GM18499 (cell line): ENCODE measurements at regions not wholly inside any gene's neighbourhood (a gene's known extent, or its start where the extent isn't known, plus 50 kb on each side); places are given as distances from the start of the nearest gene placed in this dataset.
"Not testable (repeated sequence)": the region's sequence is repeated elsewhere in the genome, so short reads cannot be mapped to it uniquely, and the experiment has no call there.

Experiments used
- ATAC-seq: cut with Tn5 transposase; IDR thresholded peaks from one replicate; pipeline ENCODE4 v1.9.1; 2021; ENCODE audit warnings: moderate number of reproducible peaks; ENCODE audit not compliant: insufficient read depth, unreplicated experiment

DNA sequence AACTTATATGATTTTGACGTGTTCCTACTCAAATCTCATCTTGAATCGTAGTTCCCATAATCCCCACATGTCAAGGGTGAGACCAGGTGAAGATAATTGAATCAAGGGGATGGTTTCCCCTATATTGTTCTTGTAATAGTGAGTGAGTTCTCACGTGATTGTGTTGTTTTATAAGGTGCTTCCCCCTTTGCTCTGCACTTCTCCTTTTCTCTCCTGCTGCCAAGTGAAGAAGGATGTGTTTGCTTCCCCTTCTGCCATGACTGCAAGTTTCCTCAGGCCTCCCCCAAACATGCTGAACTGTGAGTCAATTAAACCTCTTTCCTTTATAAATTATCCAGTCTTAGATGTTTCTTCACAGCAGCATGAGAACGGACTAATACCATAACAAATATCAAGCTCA is 83.2 kb downstream of the MANEA start:
- ATAC-seq = no peak

DNA sequence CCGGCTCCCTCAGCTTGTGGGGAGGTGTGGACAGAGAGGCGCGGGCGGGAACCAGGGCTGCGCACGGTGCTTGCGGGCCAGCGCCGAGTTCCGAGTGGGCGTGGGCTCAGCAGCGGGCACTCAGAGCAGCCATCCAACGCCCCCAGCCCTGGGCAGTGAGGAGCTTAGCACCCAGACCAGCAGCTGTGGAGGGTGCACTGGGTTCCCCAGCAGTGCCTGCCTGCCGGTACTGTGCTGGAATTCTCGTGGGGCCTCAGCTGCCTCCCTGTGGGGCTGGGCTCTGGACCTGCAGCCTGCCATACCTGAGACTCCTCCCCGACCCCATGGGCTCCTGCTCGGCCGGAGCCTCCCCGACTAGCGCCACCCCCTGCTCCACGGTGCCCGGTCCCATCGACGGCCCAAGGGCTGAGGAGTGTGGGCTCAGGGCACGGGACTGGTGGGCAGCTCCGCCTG is 92.7 kb downstream of the MANEA start:
- no peak for ATAC-seq

DNA sequence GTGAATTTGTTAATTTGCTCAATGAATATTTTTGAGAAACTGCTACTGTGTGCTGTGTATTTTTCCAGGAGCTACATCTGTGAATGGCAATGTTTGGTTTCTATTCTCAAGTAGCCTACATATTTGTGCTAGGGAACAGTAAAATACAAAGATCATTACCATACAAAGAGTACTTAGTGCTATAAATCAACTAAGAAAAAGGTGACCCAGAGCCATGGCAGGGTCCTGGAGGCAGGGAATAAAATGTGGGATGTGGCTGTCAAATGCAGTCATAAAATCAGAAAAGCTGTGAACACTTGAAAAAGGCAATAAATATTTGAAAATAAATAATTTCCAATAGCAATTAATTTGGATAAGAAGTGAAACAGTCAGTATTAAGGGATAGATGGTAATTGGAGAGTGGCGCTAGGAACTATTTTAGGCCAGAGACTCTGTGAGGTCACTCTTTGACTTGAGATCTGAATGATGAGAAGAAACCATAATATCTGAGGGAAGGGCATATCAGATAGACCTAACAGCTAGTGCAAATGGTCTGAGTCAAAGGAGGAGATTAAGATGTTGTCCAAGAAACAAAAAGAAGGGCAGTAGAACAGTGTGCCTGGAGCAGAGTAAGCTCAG is 98.8 kb downstream of the MANEA start:
- no peak for ATAC-seq

DNA sequence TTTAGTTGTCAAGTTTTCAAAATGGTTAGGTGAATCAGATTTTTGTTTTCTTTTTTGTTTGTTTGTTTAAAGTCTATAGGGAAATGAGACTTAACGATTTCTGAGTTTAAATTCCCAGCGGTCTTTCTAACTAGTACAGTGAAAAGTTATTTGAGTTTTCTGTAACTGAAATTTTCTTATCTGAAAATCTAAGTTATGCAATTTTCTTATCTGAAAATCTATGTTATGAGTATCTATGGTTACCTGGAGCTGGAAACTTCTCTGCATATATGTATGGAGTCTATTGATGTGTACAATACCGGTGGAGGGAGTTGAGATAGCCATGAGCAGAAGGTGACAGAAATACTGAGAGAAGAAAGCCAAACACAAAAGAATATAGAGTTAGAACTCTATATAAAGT is 102.6 kb downstream of the MANEA start:
- no peak for ATAC-seq

DNA sequence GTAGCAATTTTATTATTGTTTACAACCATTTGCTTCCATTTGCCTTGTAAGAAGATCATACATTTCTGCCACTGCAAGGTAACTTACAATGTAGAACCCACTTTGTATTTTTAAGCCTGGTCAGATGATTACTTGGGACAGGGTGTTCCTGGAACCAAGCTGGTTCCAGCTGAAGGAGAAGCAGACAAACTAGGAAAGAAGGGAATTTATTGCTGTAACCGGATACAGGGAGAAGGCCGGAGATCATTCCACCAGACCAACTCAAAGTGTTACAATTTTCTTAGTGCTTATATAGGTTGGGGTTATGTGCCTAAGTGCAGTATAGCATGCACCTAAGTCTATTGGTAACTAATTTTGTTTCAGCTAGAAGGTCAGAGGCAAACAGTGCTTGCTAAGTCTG is 104.4 kb downstream of the MANEA start:
- no peak for ATAC-seq

DNA sequence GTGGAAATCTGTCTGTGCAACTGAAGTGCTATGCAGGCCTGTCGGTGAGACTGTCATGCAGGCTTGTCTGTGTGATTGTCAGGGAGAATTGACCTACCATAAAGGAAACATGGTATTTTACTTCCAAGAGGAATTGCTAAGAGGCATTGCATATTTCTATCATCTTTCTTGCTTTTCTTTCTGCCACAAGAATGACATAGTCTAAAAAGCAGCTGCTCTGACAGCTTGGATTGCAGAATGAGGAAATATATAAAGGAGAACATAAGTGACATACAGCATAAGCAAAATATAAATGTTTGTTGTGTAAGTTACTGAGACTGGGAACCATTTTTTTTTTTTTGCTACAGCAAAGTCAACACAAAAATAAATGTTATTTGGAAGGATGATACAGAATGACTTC is 105.1 kb downstream of the MANEA start:
- ATAC-seq = no peak

DNA sequence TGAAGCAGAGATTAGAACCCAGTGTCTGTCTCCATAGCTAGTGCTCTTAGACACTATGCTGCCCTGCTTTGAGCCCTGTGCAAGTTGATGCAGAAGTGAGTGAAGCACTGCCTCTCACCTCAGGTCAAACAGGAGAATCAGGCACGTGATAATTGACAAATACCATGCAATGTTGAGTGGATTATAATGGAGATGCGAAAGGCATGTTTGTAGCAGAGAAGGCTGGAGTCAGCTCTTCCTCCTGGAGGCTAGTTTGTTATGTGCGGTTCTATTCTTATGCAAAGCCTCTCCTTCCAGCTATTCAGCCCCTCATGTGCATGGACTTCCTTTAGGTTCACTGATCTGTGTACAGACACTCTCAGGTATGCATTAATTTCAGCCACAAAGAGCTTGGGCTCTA is 108.5 kb downstream of the MANEA start:
- no peak for ATAC-seq

DNA sequence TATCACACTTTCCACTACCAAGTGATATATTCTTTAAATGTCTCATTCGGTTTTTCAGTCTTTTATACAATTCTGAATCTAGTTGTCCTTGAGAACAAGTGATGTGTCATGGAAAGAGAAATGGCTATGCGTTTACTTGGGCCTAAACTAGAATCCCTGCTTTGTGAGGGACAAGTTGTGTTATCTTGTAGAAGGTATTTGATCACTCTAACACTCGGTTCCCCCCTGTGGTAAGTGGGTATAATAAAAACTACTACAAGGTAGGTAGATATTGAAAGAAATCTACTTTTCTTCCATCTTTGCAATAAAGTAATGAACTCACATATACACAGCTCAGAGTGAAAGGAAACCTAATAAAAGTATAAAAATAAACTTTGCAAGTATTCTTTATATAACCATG is 108.9 kb downstream of the MANEA start:
- no peak for ATAC-seq

DNA sequence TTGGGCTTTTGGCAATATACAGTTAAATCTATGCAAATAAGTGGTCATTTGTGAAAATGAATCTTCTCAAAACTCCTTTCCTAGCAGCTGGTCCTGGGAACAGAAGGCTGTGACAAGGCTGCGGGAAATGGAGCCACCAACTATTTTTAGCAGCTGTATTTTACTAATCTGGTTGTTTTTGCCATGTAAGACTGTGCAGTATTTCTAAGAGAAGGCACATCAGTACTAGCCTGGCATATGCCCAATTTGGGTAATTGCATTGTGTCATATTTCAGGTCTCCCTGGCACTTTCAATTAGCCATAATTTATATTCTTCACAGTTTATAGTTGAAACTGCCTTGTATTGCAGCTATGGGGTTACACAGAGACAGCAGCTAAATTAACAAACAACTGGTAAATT is 109.6 kb downstream of the MANEA start:
- ATAC-seq = no peak

DNA sequence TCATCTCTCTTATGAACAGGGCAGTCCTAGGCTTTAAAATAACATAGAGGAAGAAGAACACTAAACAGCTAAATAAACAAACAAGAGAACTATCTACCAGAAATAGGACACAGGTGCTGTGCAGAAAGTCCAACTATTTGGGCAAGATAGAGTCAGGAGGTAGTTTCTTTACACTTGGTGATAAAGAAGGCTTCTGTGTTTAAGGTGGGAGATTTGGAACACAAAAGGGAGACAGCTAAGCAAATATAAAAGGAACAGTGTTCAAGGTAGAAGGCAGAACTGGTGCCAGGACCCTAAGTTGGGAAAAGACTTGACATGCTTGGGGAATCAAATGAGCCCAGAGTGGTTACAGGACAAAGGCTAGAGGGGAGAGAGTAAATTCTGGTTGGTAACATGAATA is 110.5 kb downstream of the MANEA start:
- ATAC-seq = no peak

DNA sequence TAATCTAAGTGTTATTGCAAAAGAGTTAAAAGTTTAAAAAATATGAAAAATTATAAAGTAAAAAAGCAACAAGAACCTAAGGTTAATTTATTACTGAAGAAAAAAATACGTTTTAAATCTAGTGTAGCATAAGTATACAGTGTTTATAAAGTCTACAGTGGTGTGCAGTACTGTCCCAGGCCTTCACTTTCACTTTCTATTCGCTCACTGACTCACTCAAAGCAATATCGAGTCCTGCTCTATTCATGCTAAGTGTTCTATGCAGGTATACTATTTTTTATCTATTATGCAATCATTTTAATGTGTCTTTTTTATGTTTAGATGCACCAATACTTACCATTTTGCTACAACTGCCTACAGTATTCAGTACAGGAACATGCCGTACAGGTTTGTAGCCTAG is 113.0 kb downstream of the MANEA start:
- ATAC-seq = no peak

DNA sequence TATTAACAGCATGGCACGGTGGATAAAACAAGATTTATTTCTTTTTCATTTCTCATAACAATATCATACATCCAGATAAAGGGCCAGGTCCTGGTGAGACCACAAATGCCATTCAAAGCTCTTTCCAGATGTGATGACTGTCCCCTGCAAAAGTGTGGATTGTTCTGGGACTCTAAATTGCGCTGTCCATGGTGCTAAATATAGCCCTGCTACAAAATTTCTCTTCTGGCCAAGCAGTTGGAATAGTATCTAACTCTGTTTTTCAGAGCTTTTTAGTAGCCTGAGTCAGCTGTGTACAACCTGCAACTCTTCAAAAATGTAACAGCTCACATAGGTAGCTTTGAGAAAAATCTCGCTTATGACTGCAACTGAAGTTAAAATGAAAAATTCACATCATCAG is 115.8 kb downstream of the MANEA start:
- ATAC-seq = no peak

DNA sequence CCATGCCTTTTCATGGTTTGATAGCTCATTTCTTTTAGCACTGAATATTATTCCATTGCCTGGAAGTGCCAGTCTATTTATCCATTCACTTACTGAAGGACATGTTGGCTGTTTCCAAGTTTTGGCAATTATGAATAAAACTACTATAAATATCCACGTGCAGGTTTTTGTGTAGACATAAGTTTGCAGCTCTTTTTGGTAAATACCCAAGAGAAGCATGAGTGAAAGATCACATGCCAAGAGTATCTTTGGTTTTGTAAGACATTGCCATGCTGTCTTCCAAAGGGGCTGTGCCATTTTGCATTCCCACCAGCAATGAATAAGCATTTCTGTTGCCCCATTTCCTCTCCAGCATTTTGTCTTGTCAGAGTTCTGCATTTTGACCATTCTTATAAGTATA is 120.9 kb downstream of the MANEA start:
- no peak for ATAC-seq

DNA sequence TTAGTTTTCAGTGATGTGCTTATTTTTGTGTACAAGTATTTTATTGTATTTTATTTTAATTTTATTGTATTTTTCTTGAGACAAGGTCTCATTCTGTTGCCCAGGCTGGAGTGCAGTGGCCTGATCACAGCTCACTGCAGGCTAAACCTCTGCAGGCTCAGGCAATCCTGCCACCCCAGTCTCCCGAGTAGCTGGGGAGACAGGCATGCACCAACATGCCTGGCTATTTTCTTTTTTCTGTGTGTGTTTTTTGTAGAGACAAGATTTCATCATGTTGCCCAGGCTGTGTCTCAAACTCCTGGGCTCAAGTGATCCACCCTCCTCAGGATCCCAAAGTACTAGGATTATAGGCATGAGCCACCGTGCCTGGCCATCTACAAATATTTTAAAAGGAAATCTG is 146.3 kb downstream of the MANEA start:
- no peak for ATAC-seq

DNA sequence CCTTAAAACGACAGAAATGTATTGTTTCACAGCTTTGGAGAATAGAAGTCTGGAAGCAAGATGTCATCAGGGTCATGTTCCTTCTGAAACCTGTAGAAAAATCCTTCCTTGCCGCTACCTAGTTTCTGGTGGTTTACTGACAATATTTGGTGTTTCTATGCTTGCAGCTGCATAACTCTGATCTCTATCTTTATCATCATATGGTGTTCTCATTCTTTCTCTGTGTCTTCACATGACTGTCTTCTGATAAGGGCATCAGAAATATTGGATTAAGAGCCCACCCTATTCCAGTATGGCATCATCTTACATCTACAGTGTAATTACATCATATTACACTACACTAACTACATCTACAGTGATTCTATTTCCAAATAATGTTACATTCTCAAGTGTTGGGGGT is 148.0 kb downstream of the MANEA start:
- ATAC-seq = no peak

DNA sequence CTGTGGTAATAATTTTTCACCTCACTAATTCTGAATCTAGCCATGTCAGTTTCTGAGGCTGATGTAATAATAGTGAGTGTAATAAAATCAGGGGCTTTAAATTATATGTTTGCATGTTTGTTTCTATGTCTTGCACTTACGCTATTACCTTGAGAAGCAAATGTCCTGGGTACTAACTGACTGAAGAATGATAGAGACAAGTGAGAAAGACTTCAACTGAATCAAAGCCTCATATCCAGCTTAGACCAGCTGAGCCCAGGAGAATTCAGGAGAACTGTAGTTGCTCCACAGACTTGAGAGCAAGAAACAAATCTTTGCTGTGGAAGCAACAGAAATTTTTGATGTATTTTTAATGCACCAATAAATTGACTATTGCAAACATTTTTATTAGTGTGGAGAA is 162.8 kb downstream of the MANEA start:
- no peak for ATAC-seq

DNA sequence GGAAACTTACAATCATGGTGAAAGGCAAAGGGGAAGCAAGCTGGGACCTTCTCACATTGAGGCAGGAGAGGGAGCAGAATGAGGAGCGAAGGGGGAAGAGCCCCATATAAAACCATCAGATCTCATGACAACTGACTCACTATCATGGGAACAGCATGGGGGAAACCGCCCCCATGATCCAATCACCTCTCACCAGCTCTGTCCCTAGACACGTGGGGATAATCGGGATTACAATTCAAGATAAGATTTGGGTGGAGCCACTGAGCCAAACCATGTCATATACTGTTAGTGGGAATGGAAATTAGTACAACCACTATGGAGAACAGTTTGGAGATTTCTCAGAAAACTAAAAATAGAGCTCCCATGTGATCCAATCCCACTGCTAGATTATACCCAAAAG is 163.7 kb downstream of the MANEA start:
- ATAC-seq = no peak

DNA sequence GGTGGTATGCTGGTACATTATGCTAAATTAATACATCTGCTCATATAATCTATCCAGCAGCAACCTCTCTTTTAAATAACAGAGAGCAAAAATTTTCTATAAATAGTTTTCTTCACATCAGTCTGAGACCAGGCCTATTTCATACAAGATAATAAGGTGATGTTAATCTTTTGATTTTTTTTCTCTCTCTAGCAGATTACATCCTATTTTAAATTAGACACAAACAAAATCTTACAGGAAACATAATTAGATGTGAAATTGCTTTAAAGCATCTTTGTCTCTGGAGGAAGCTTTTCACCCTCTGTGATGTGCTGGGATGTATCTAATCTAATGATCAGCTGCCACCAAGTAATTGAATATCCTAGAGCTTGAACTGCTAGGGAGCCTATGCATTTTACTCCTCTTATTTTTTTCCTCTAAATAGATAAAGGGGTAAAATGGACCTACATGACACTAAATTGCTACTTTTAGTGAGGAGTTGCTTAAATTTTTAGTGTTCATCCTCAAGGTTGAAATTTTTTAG is 165.5 kb downstream of the MANEA start:
- no peak for ATAC-seq

DNA sequence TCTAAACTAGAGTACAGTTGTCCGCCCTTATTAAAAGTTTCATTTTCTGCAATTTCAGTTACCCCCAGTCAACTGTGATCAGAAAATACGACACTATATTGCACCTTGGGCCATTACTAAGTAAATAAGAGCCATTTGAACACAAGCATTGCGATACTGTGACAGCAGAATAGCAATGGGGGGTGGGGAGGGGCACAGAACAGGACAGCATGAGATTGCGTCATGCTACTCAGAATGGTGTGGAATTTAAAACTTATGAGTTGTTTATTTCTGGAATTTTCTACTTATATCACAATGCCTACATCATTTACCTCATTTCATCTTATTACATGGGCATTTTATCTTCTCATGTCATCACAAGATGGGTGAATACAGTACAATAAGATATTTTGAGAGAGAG is 166.3 kb downstream of the MANEA start:
- no peak for ATAC-seq

DNA sequence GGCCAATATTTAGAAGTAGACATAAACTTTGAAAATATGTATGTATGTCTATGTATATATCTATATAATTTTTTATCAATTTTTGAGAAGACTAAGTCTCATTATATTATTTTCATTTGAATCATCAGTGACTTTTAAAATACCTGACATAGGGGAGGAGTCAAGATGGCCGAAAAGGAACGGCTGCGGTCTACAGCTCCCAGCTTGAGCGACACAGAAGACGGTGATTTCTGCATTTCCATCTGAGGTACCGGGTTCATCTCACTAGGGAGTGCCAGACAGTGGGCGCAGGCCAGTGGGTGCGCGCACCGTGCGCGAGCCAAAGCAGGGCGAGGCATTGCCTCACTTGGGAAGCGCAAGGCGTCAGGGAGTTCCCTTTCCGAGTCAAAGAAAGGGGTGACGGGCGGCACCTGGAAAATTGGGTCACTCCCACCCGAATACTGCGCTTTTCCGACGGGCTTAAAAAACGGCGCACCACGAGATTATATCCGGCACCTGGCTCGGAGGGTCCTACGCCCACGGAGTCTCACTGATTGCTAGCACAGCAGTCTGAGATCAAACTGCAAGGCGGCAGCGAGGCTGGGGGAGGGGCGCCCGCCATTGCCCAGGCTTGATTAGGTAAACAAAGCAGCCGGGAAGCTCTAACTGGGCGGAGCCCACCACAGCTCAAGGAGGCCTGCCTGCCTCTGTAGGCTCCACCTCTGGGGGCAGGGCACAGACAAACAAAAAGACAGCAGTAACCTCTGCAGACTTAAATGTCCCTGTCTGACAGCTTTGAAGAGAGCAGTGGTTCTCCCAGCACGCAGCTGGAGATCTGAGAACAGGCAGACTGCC is 181.1 kb downstream of the MANEA start:
- ATAC-seq = not testable (repeated sequence)

DNA sequence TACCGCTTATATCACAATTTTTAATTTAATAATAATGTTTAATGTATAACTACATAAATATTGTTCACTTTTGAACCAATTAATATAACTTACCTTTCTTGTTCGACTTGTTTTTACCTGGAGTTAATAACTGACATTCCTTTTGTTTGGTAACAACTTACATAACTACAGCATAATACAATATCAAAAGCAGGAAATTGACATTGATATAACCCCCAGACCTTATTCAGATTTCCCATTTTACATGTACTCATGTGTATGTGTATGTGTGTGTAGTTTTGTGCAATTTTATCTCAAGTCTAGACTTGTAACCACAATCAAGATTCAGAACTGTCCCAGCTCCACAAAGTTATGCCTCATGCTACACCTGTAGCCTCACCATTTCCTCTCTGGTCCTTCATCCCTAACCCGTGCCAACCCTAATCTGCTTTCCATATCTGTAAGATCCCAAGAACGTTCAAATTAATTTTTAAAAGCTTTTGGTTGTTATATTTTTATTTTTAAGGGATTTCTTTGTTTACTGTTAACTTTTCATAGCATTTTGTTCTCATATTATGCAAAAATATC is 190.6 kb downstream of the MANEA start:
- ATAC-seq = no peak

DNA sequence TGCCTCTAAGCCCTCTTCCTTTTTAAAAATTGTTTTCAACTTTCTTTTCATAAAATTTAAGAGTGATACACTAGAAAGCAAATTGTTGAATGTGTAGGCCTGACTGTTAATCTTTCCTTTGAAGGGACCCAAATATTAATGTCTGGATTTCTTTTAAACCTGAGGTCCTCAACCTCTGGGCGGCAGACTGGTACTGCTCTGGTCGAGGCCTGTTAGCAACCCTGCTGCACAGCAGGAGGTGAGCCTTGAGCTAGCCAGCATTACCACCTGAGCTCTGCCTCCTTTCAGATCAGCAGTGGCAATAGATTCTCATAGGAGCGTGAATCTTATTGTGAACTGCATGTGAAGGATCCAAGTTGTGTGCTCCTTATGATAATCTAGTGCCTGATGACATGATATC is 191.2 kb downstream of the MANEA start:
- no peak for ATAC-seq
